ENCODE measurements at regions not wholly inside any gene's neighbourhood (a gene's known extent, or its start where the extent isn't known, plus 50 kb on each side); places are given as distances from the start of the nearest gene placed in this dataset.

- no peak for TF ChIP-seq CEBPB (IDR thresholded peaks at IDR 0.05)
- TF ChIP-seq RAD21 (IDR thresholded peaks at IDR 0.05; ENCODE audit: low read depth), result no peak
- TF ChIP-seq USF1 (IDR thresholded peaks at IDR 0.05), result no peak
- TF ChIP-seq YY1 (IDR thresholded peaks at IDR 0.05; ENCODE audit: low read depth), result no peak
- TF ChIP-seq TCF12 (IDR thresholded peaks at IDR 0.05; ENCODE audit: low read depth), result no peak
- no peak for TF ChIP-seq EGR1 (IDR thresholded peaks at IDR 0.05)
- TF ChIP-seq MAX (IDR thresholded peaks at IDR 0.05), result no peak
- no peak for TF ChIP-seq REST (IDR thresholded peaks at IDR 0.05; ENCODE audit: low read depth)
- TF ChIP-seq TAF1 (IDR thresholded peaks at IDR 0.05; ENCODE audit: low read depth), result no peak
- no peak for TF ChIP-seq TEAD4 (IDR thresholded peaks at IDR 0.05)
These were observed 280.4 kb downstream of the MTERF1 start for GRCh38 chr7:91600112-91600511.

DNA sequence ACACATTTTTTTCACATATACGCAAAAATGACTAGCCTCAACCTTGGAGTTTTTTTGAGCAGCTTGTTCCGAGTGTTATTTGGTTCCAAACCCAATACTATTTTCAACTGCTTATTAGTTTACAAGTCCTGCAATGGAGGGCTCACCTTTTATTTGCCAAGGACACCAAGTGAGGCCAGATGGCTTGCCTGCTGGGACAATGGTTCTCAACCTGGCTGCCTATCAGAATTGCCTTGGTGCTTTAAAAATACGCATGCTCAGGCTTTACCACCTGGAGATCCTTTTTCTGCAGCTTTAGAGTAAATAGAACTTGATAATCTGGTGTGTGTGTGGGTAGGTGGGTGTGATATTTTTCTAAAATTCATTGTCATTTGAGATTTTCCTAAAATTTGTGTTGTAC is 276.8 kb downstream of the MTERF1 start:
- TF ChIP-seq CEBPB (IDR thresholded peaks at IDR 0.05) (no peak), NFIC (IDR thresholded peaks at IDR 0.05) (no peak), EGR1 (IDR thresholded peaks at IDR 0.05) (no peak), MAX (IDR thresholded peaks at IDR 0.05) (no peak), FOXM1 (IDR thresholded peaks at IDR 0.05; ENCODE audit: borderline replicate concordance, low read depth) (no peak), RAD21 (IDR thresholded peaks at IDR 0.05; ENCODE audit: low read depth) (no peak), ZBTB7A (IDR thresholded peaks at IDR 0.05; ENCODE audit: low read depth) (no peak), EP300 (IDR thresholded peaks at IDR 0.05; ENCODE audit: borderline replicate concordance) (no peak), TCF12 (IDR thresholded peaks at IDR 0.05; ENCODE audit: low read depth) (no peak), USF1 (IDR thresholded peaks at IDR 0.05) (no peak), TEAD4 (IDR thresholded peaks at IDR 0.05) (no peak), CREB1 (IDR thresholded peaks at IDR 0.05; ENCODE audit: low read depth) (no peak), YY1 (IDR thresholded peaks at IDR 0.05; ENCODE audit: low read depth) (no peak)

GRCh38 chr7:91608606-91609005 is 271.9 kb downstream of the MTERF1 start:
- TF ChIP-seq ZBTB7A (IDR thresholded peaks at IDR 0.05; ENCODE audit: low read depth) (no peak), USF1 (IDR thresholded peaks at IDR 0.05) (no peak), EP300 (IDR thresholded peaks at IDR 0.05; ENCODE audit: borderline replicate concordance) (no peak), YY1 (IDR thresholded peaks at IDR 0.05; ENCODE audit: low read depth) (no peak), TEAD4 (IDR thresholded peaks at IDR 0.05) (no peak), MAX (IDR thresholded peaks at IDR 0.05) (no peak), EGR1 (IDR thresholded peaks at IDR 0.05) (no peak), REST (IDR thresholded peaks at IDR 0.05; ENCODE audit: low read depth) (no peak), RAD21 (IDR thresholded peaks at IDR 0.05; ENCODE audit: low read depth) (no peak), NFIC (IDR thresholded peaks at IDR 0.05) (no peak), FOXM1 (IDR thresholded peaks at IDR 0.05; ENCODE audit: borderline replicate concordance, low read depth) (no peak), TAF1 (IDR thresholded peaks at IDR 0.05; ENCODE audit: low read depth) (no peak), CREB1 (IDR thresholded peaks at IDR 0.05; ENCODE audit: low read depth) (no peak), TCF12 (IDR thresholded peaks at IDR 0.05; ENCODE audit: low read depth) (no peak), CEBPB (IDR thresholded peaks at IDR 0.05) (no peak)

GRCh38 chr7:91609525-91609924 is 271.0 kb downstream of the MTERF1 start:
- TF ChIP-seq NFIC (IDR thresholded peaks at IDR 0.05) (no peak), TAF1 (IDR thresholded peaks at IDR 0.05; ENCODE audit: low read depth) (no peak), REST (IDR thresholded peaks at IDR 0.05; ENCODE audit: low read depth) (no peak), TCF12 (IDR thresholded peaks at IDR 0.05; ENCODE audit: low read depth) (no peak), RAD21 (IDR thresholded peaks at IDR 0.05; ENCODE audit: low read depth) (no peak), MAX (IDR thresholded peaks at IDR 0.05) (no peak), CREB1 (IDR thresholded peaks at IDR 0.05; ENCODE audit: low read depth) (no peak), USF1 (IDR thresholded peaks at IDR 0.05) (no peak), EGR1 (IDR thresholded peaks at IDR 0.05) (no peak), TEAD4 (IDR thresholded peaks at IDR 0.05) (no peak), YY1 (IDR thresholded peaks at IDR 0.05; ENCODE audit: low read depth) (no peak)

Data from Ishikawa (cell line).